ENCODE measurements at regions not wholly inside any gene's neighbourhood (a gene's known extent, or its start where the extent isn't known, plus 50 kb on each side); places are given as distances from the start of the nearest gene placed in this dataset.

GRCh38 chr12:11946161-11946560 lies 124.6 kb upstream of the BCL2L14 start:
- H3K27me3 ChIP-seq (ENCODE audit: low read depth, low read length) = peaks cover 18% of the 10 kb centered on the region
- H4K20me1 ChIP-seq (ENCODE audit: insufficient read depth, low read length) = no peaks in the 10 kb centered on the region
- no peak overlapping the region for H3K9ac ChIP-seq (ENCODE audit: low read length)
- H3K27ac ChIP-seq (ENCODE audit: low read length) = no peak overlapping the region
- H3K36me3 ChIP-seq (replicated peaks; ENCODE audit: low read depth, low read length) = no peaks in the 10 kb centered on the region
- H3K4me3 ChIP-seq (ENCODE audit: low read length) = no peak overlapping the region
- no peaks in the 10 kb centered on the region for H3K4me1 ChIP-seq (ENCODE audit: low read length)
- H3K79me2 ChIP-seq (ENCODE audit: low read length) = no peaks in the 10 kb centered on the region
- H3K4me2 ChIP-seq (ENCODE audit: low read length) = no peak overlapping the region
- TF ChIP-seq, protein P1, sequence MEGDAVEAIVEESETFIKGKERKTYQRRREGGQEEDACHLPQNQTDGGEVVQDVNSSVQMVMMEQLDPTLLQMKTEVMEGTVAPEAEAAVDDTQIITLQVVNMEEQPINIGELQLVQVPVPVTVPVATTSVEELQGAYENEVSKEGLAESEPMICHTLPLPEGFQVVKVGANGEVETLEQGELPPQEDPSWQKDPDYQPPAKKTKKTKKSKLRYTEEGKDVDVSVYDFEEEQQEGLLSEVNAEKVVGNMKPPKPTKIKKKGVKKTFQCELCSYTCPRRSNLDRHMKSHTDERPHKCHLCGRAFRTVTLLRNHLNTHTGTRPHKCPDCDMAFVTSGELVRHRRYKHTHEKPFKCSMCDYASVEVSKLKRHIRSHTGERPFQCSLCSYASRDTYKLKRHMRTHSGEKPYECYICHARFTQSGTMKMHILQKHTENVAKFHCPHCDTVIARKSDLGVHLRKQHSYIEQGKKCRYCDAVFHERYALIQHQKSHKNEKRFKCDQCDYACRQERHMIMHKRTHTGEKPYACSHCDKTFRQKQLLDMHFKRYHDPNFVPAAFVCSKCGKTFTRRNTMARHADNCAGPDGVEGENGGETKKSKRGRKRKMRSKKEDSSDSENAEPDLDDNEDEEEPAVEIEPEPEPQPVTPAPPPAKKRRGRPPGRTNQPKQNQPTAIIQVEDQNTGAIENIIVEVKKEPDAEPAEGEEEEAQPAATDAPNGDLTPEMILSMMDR (IDR thresholded peaks at IDR 0.05; ENCODE audit: low read depth, low read length) = no peak
- no peak for TF ChIP-seq EZH2phosphoT487 (IDR thresholded peaks at IDR 0.05; ENCODE audit: low read depth)
- no peak overlapping the region for H2AFZ ChIP-seq (ENCODE audit: low read depth, low read length)
- no peaks in the 10 kb centered on the region for H3K9me3 ChIP-seq (ENCODE audit: insufficient read depth, low read length)

DNA sequence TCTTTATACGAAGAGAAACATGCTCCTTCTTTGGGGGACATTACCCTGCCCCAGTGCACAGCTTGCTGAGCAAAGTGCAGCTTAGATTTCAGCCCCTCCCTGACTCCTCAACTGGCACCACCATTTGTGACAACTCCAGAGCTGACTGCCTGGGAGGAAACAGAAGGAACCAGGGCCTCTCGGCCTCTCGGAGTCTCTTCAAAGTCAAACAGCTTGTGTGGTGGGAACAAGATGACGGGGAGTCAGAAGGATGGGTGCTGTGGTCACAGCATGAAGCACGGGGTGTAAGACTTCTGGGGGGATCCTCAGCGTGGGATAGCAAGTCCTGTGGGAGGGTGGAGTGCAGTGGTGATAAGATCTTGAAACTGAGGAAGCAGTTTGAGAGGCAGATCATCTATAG lies 123.5 kb upstream of the BCL2L14 start:
- Histone ChIP-seq H3K36me3 (replicated peaks; ENCODE audit: low read depth, low read length) (no peaks in the 10 kb centered on the region), H3K4me1 (ENCODE audit: low read length) (no peaks in the 10 kb centered on the region), H3K79me2 (ENCODE audit: low read length) (no peaks in the 10 kb centered on the region), H3K4me2 (ENCODE audit: low read length) (no peak overlapping the region), H3K9me3 (ENCODE audit: insufficient read depth, low read length) (no peaks in the 10 kb centered on the region), H4K20me1 (ENCODE audit: insufficient read depth, low read length) (no peaks in the 10 kb centered on the region), H3K27me3 (ENCODE audit: low read depth, low read length) (peaks cover 19% of the 10 kb centered on the region), H3K4me3 (ENCODE audit: low read length) (no peak overlapping the region), H2AFZ (ENCODE audit: low read depth, low read length) (no peak overlapping the region), H3K27ac (ENCODE audit: low read length) (no peak overlapping the region), H3K9ac (ENCODE audit: low read length) (no peak overlapping the region)
- TF ChIP-seq, protein P1 (IDR thresholded peaks at IDR 0.05; ENCODE audit: low read depth, low read length) = no peak
- no peak for TF ChIP-seq EZH2phosphoT487 (IDR thresholded peaks at IDR 0.05; ENCODE audit: low read depth)

DNA sequence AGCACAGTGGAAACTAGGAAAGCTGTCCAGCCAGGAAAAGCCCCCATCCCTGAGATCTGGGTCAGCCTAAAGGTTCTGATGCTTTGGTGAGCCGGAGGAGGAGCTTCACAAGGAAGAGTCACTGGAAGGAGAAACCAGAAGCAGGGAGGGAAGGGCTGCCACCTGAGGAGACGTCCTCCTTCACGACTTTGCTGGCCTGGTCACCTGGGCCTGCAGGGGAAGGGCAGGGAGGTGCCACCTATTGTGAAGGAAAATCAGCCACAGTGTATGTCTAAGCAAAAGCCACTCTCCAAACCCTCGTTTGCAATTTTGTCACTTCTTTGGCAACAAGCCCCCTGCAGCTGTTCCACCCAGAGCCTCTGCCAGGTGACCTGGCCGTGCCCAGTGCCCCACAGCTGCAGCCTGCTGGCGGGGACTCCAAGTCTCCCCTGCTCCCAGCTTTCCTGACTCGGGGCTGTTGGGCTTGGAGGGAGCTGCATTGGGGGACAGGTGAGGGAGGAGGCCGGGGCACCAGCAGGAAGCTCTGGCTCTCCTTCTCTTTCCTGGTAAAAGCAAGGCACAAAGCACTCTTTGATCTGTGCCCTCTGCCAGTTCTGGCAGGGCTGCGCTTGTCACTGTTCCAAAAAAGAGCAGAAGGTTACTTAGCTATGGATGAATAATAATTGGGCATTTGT lies 120.9 kb upstream of the BCL2L14 start:
- no peak overlapping the region for H3K27ac ChIP-seq (ENCODE audit: low read length)
- H3K4me3 ChIP-seq (ENCODE audit: low read length) = no peak overlapping the region
- no peaks in the 10 kb centered on the region for H3K79me2 ChIP-seq (ENCODE audit: low read length)
- no peak overlapping the region for H3K4me2 ChIP-seq (ENCODE audit: low read length)
- no peak overlapping the region for H3K9ac ChIP-seq (ENCODE audit: low read length)
- TF ChIP-seq EZH2phosphoT487 (IDR thresholded peaks at IDR 0.05; ENCODE audit: low read depth) = no peak
- TF ChIP-seq, protein P1 (IDR thresholded peaks at IDR 0.05; ENCODE audit: low read depth, low read length) = no peak
- no peaks in the 10 kb centered on the region for H3K36me3 ChIP-seq (replicated peaks; ENCODE audit: low read depth, low read length)
- no peaks in the 10 kb centered on the region for H4K20me1 ChIP-seq (ENCODE audit: insufficient read depth, low read length)
- H3K9me3 ChIP-seq (ENCODE audit: insufficient read depth, low read length) = no peaks in the 10 kb centered on the region
- peaks cover 6% of the 10 kb centered on the region for H3K4me1 ChIP-seq (ENCODE audit: low read length)
- peaks cover 23% of the 10 kb centered on the region for H3K27me3 ChIP-seq (ENCODE audit: low read depth, low read length)
- no peak overlapping the region for H2AFZ ChIP-seq (ENCODE audit: low read depth, low read length)

GRCh38 chr12:11951209-11951608 lies 119.5 kb upstream of the BCL2L14 start:
- TF ChIP-seq EZH2phosphoT487 (IDR thresholded peaks at IDR 0.05; ENCODE audit: low read depth) = no peak
- TF ChIP-seq, protein P1 (IDR thresholded peaks at IDR 0.05; ENCODE audit: low read depth, low read length) = no peak
- Histone ChIP-seq H3K36me3 (replicated peaks; ENCODE audit: low read depth, low read length) (no peaks in the 10 kb centered on the region), H3K4me1 (ENCODE audit: low read length) (peaks cover 6% of the 10 kb centered on the region), H3K9me3 (ENCODE audit: insufficient read depth, low read length) (no peaks in the 10 kb centered on the region), H3K9ac (ENCODE audit: low read length) (no peak overlapping the region), H3K27ac (ENCODE audit: low read length) (no peak overlapping the region), H3K4me2 (ENCODE audit: low read length) (no peak overlapping the region), H3K27me3 (ENCODE audit: low read depth, low read length) (peaks cover 35% of the 10 kb centered on the region), H3K79me2 (ENCODE audit: low read length) (no peaks in the 10 kb centered on the region), H2AFZ (ENCODE audit: low read depth, low read length) (no peak overlapping the region), H4K20me1 (ENCODE audit: insufficient read depth, low read length) (no peaks in the 10 kb centered on the region), H3K4me3 (ENCODE audit: low read length) (no peak overlapping the region)
